RPMI8226 (cell line): ENCODE measurements at regions not wholly inside any gene's neighbourhood (a gene's known extent, or its start where the extent isn't known, plus 50 kb on each side); places are given as distances from the start of the nearest gene placed in this dataset.
"Not testable (repeated sequence)": the region's sequence is repeated elsewhere in the genome, so short reads cannot be mapped to it uniquely, and the experiment has no call there.

Source experiments
- DNase-seq: peaks from one replicate; pipeline ENCODE4 v3.0.0-alpha.2; 2015

GRCh38 chr2:201568217-201568820, 75.0 kb downstream of the TMEM237 start:
- no peak for DNase-seq

DNA sequence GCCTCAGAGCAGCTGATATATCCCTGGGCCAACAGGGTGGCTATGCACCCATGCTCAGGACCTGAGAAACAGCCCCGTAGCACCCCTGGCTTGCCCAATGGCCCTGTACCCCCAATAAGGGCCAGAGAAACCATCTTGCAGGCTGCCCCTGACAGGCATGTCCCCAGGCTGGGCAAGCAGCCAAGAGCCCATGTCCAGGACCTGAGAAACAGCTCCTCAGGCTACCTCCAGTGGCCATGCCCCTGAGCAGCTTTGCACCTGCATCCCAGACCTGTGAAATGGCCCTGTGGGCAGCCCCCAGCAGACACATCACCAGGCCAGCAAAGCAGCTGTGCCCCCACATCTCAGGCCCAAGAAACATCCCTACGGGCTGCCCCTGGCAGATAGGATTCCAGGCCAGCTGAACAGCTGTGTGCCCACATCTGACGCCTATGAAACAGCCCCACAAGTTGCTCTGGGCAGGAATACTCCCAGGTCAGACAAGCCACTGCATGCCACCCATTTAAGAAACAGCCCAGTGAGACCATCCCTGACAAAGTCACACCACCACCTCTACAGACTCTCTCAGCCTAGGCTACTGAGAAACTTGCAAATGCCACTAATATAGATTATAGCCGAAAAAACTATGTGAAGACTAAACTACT, 84.1 kb downstream of the TMEM237 start:
- no peak for DNase-seq

GRCh38 chr2:201558665-201559064, 84.6 kb downstream of the TMEM237 start:
- DNase-seq, result peak; percentile 74

- no peak for DNase-seq
These were observed 85.1 kb downstream of the TMEM237 start for GRCh38 chr2:201558232-201558631.

GRCh38 chr2:201551901-201552300, 91.4 kb downstream of the TMEM237 start:
- no peak for DNase-seq

GRCh38 chr2:201546576-201546975, 95.0 kb downstream of the STRADB start:
- DNase-seq, result no peak

DNA sequence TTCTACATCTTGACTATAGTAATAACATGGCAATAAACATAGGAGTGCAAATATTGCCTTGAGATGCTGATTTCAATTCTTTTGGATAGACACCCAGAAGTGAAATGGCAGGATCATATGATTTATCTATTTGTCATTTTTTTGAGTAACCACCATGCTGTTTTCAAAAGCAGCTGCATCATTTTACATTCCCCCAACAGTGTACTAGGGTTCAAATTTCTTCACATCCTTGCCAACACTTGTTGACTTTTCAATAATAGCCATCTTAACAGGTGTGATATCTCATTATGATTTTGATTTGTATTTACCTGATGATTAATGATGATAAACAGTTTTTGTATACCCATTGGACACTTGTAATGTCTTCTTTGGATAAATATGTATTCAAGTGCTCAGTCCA, 90.8 kb downstream of the STRADB start:
- no peak for DNase-seq

GRCh38 chr2:201539271-201539670, 87.7 kb downstream of the STRADB start:
- DNase-seq, result not testable (repeated sequence)

DNA sequence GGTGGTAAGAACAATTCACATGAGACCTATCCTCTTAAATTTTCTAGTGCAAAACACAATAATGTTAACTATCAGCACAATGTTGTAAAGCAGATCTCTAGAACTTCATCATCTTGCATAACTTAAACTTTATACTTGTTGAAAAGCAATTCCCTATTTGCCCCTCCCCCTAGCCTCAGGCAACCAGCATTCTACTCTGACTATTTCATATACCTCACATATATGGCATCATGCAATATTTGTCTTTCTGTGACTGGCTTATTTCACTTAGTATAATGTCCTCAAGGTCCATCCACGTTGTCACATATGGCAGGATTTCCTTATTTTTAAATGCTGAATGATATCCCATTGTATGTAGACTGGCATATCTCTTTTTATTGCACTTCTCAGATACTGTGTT, 86.5 kb downstream of the STRADB start:
- no peak for DNase-seq

- no peak for DNase-seq
These were observed 85.2 kb downstream of the STRADB start for GRCh38 chr2:201536754-201537153.

DNA sequence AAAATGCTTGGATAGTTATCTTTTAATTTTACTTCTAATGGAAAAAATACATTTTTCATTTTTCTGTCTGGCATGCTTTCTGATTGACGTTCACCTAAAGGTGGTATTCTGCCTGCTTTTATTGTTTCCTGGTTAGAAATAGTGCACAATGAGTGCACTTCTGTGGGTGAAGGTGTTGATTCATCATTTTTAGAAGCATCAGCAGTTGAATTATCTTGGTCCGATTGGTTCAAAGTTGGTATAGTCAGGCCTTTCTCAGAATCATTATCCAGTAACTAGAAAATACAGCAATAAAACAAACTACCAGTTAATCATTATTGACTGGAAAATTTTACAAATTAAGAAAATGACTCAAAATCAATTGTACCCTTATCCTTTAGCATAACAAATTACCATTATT, 84.5 kb downstream of the STRADB start:
- no peak for DNase-seq

- no peak for DNase-seq
These were observed 81.3 kb downstream of the STRADB start for GRCh38 chr2:201532686-201533304.
